Fibroblast of mammary gland (primary cell): ENCODE measurements at regions not wholly inside any gene's neighbourhood (a gene's known extent, or its start where the extent isn't known, plus 50 kb on each side); places are given as distances from the start of the nearest gene placed in this dataset.

Experiments
- DNase-seq: peaks from one replicate; pipeline ENCODE4 v3.0.0-alpha.2; 2010; ENCODE audit warnings: low read depth
- H3K4me3 ChIP-seq: 2 replicates; pipeline ENCODE4 v1.5.1; 2011; ENCODE audit warnings: low read depth, mild to moderate bottlenecking, low read length, moderate library complexity; ENCODE audit not compliant: control insufficient read depth
- TF ChIP-seq, protein P1 (sequence below): conservative IDR thresholded peaks from 2 replicates; pipeline ENCODE4 v1.5.1; 2011; ENCODE audit warnings: low read depth, low read length, inconsistent platforms; ENCODE audit not compliant: control insufficient read depth, insufficient read depth

DNA sequence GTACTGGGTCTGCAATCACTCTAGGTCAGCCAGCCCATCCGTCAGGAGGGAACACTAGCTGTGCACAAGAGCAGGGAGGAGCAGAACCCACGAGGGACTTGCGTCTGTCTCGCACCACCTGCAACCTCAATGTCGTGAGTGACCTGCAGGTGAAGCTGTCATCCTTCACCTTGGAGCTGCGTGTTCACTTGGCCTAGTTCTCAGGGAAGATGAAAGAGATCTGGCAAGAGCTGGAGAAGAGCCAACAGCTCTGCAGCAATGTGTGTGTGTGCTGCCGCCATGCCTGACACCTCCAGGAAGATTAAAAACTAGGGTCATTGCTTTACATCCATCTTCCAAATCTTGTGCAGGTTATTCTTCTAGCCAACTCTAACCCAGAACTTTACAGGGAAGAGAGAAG, 117.6 kb upstream of the MRI1 start:
- no peak overlapping the region for H3K4me3 ChIP-seq

DNA sequence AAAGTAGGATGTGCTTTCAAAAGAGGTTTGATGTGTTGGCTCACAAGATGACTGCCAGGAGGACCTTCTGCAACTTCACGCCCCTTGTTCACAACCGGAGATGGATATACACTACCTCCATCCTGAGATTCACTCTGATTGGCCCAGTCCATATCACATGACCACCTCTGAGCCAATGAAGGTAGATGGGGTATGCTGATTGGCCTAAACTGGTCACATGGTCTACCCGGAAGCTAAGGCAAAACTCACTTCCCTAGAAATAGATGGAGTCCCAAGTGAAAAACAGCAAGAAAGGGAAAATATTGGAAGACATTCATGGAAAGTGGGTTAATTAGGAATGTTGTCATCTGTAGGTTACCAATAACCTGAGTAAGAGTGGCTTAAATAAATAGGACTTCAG, 119.7 kb upstream of the MRI1 start:
- TF ChIP-seq, protein P1, sequence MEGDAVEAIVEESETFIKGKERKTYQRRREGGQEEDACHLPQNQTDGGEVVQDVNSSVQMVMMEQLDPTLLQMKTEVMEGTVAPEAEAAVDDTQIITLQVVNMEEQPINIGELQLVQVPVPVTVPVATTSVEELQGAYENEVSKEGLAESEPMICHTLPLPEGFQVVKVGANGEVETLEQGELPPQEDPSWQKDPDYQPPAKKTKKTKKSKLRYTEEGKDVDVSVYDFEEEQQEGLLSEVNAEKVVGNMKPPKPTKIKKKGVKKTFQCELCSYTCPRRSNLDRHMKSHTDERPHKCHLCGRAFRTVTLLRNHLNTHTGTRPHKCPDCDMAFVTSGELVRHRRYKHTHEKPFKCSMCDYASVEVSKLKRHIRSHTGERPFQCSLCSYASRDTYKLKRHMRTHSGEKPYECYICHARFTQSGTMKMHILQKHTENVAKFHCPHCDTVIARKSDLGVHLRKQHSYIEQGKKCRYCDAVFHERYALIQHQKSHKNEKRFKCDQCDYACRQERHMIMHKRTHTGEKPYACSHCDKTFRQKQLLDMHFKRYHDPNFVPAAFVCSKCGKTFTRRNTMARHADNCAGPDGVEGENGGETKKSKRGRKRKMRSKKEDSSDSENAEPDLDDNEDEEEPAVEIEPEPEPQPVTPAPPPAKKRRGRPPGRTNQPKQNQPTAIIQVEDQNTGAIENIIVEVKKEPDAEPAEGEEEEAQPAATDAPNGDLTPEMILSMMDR, result no peak
- H3K4me3 ChIP-seq, result no peak overlapping the region
- DNase-seq, result no peak

More for the DNA sequence above, 117.6 kb upstream of the MRI1 start:
- TF ChIP-seq, protein P1, result no peak
- DNase-seq, result no peak

DNA sequence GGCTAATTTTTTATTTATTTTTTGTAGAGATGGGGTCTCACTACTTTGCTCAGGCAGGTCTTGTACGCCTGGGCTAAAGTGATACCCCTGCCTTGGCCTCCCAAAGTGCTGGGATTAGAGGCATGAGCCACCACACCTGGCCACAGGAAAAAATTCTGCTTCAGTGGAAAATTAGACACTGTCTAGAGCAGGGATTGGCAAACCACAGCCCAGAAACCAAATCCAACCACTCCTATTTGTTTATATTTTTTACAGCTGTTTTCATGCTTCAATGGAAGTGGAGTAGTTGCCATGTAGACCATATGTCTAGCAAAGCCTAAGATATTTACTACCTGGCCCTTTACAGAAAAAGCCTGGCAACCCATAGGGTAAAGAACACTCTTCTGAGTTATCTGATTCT, 123.7 kb upstream of the MRI1 start:
- no peak overlapping the region for H3K4me3 ChIP-seq
- no peak for DNase-seq
- TF ChIP-seq, protein P1, result no peak

DNA sequence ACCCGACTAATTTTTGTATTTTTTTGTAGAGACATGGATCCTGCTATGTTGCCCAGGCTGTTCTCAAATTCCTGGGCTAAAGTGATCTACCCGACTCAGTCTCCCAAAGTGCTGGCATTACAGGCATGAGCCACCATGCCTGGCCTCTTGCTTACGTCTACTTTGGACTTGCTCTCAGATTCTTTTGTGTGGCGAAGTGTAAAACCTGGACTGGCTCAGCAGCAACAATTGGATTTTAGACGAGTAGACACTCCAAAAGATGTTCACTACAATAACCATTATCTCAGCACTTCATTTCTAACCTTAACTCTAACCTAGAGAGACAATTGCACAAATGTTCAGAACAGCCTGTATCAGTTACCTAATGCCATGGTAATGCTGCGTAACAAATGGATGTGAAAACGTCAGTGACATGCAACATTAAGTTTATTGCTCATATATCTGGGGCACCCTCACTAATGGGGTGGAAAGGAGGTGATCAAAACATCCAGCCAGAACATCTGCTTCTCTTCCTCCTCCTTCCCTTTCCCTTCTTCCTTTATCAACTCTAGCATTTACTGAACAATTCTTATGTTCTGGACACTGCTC, 124.9 kb upstream of the MRI1 start:
- H3K4me3 ChIP-seq, result no peak overlapping the region
- TF ChIP-seq, protein P1, result no peak
- DNase-seq, result no peak

DNA sequence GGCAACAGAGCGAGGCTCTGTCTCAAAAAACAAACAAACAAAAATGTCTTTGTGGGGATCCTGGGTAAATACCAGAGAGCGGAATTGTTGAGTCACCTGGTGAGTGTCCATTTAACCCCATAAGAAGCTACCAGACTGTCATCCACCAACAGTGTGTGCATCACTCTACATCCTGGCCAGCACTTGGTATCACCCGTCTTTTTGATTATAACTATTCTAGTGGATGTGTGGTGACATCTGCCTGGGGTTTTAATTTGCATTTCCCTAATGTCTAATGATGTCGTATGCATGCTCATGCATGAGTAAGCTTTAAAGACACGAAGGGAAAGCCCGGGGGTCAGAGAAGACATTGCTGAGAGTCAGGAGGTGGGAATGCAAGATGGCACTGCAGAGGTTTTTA, 126.7 kb upstream of the MRI1 start:
- TF ChIP-seq, protein P1, result no peak
- DNase-seq, result peak; percentile 60
- H3K4me3 ChIP-seq, result no peak overlapping the region

DNA sequence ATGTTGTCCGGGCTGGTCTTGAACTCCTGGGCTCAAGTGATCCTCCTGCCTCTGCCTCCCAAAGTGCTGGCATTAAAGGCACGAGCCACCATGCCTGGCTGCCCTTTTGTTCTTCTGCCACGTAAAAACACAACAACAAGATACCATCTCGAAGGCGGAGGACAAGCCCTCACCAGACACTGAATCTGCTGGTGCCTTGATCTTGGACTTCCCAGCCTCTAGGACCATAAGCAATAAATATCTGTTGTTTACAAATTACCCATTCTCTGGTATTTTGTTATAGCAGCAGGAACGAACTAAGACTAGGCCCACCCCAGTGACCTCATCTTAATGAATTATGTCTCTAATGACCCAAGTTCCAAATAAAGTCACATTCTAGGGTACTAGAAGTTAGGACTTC, 128.4 kb upstream of the CACNA1A start:
- TF ChIP-seq, protein P1, result no peak
- no peak overlapping the region for H3K4me3 ChIP-seq
- DNase-seq, result no peak

DNA sequence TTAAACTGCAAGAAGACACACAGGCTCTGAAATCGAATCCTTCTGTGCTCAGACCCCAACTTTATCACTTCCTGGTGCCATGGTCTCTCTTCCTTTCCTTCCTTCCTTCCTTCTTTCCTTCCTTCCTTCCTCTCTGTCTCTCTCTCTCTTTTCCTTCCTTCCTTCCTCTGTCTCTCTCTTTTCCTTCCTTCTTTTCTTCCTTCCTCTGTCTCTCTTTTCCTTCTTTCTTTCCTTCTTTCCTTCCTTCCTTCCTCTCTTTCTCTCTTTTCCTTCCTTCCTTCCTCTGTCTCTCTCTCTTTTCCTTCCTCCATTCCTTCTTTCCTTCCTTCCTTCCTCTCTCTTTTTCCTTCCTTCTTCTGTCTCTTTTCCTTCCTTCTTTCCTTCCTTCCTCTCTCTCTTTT, 127.2 kb upstream of the CACNA1A start:
- TF ChIP-seq, protein P1, result no peak
- DNase-seq, result no peak

More for the DNA sequence above, 127.2 kb upstream of the CACNA1A start:
- no peak overlapping the region for H3K4me3 ChIP-seq
